ENCODE measurements at regions not wholly inside any gene's neighbourhood (a gene's known extent, or its start where the extent isn't known, plus 50 kb on each side); places are given as distances from the start of the nearest gene placed in this dataset.

- WGBS, 3 donors = 91 to 100% (median 96%) methylated on average over 1 of the region's 1 CpG
- ATAC-seq (no peak), DNase-seq (no peak)
- TF ChIP-seq CTCF (IDR thresholded peaks at IDR 0.05) = no peak
- H3K27ac ChIP-seq = no peak overlapping the region
- H3K9me3 ChIP-seq = peaks cover 27% of the 10 kb centered on the region
- no peaks in the 10 kb centered on the region for H3K36me3 ChIP-seq (ENCODE audit: insufficient read depth in 1 of 2, low read depth in 1 of 2)
- intact Hi-C loops (cut with DNase I) = no loop called here
- H3K4me3 ChIP-seq = no peak overlapping the region
- peaks cover 6% of the 10 kb centered on the region for H3K4me1 ChIP-seq
- H3K27me3 ChIP-seq (ENCODE audit: insufficient read depth in 3 of 3, low read length in 2 of 3) = no peaks in the 10 kb centered on the region
Measured at GRCh38 chr5:74536658-74537057, 103.9 kb downstream of the ENC1 start.

- intact Hi-C loops (cut with DNase I) = no loop called here
Measured at GRCh38 chr5:74535926-74536325, 104.6 kb downstream of the ENC1 start.

GRCh38 chr5:74534397-74535129 is 106.0 kb downstream of the ENC1 start:
- intact Hi-C loops (cut with DNase I) = no loop called here
- no peak overlapping the region for H3K27ac ChIP-seq
- DNase-seq (no peak), ATAC-seq (no peak)
- peaks cover 27% of the 10 kb centered on the region for H3K9me3 ChIP-seq
- no peak overlapping the region for H3K4me3 ChIP-seq
- WGBS, 3 donors = 93 to 94% (median 94%) methylated on average over 2 of the region's 2 CpGs
- peaks cover 6% of the 10 kb centered on the region for H3K4me1 ChIP-seq
- no peak for TF ChIP-seq CTCF (IDR thresholded peaks at IDR 0.05)
- H3K27me3 ChIP-seq (ENCODE audit: insufficient read depth in 3 of 3, low read length in 2 of 3) = no peaks in the 10 kb centered on the region
- no peaks in the 10 kb centered on the region for H3K36me3 ChIP-seq (ENCODE audit: insufficient read depth in 1 of 2, low read depth in 1 of 2)

More at GRCh38 chr5:74535926-74536325, 104.6 kb downstream of the ENC1 start:
- H3K36me3 ChIP-seq (ENCODE audit: insufficient read depth in 1 of 2, low read depth in 1 of 2) = no peaks in the 10 kb centered on the region
- H3K4me1 ChIP-seq = peaks cover 6% of the 10 kb centered on the region
- DNase-seq (no peak), ATAC-seq (no peak)
- no peak overlapping the region for H3K4me3 ChIP-seq
- H3K27me3 ChIP-seq (ENCODE audit: insufficient read depth in 3 of 3, low read length in 2 of 3) = no peaks in the 10 kb centered on the region
- peaks cover 27% of the 10 kb centered on the region for H3K9me3 ChIP-seq
- 96 to 97% (median 97%) methylated on average over 2 of the region's 2 CpGs for WGBS, 3 donors
- TF ChIP-seq CTCF (IDR thresholded peaks at IDR 0.05) = no peak
- H3K27ac ChIP-seq = no peak overlapping the region

- TF ChIP-seq CTCF (IDR thresholded peaks at IDR 0.05) = no peak
- intact Hi-C loops (cut with DNase I) = no loop called here
- Histone ChIP-seq H3K4me1 (no peaks in the 10 kb centered on the region), H3K36me3 (ENCODE audit: insufficient read depth in 1 of 2, low read depth in 1 of 2) (no peaks in the 10 kb centered on the region), H3K9me3 (peaks cover 26% of the 10 kb centered on the region), H3K27me3 (ENCODE audit: insufficient read depth in 3 of 3, low read length in 2 of 3) (no peaks in the 10 kb centered on the region), H3K27ac (no peak overlapping the region), H3K4me3 (no peak overlapping the region)
- no peak for DNase-seq
- ATAC-seq = no peak
- WGBS, 3 donors = 80 to 88% (median 83%) methylated on average over 4 of the region's 4 CpGs
Measured at GRCh38 chr5:74530326-74531050, 110.0 kb downstream of the ENC1 start.
